ENCODE measurements at regions not wholly inside any gene's neighbourhood (a gene's known extent, or its start where the extent isn't known, plus 50 kb on each side); places are given as distances from the start of the nearest gene placed in this dataset.

GRCh38 chr15:37576952-37577351 lies 357.5 kb upstream of the TMCO5A start:
- TF ChIP-seq ESRRA (IDR thresholded peaks at IDR 0.05; ENCODE audit: borderline replicate concordance, low read length) (no peak), SMC3 (IDR thresholded peaks at IDR 0.05) (no peak), POLR2A (IDR thresholded peaks at IDR 0.05; ENCODE audit: low read length) (no peak), USF2 (IDR thresholded peaks at IDR 0.05) (no peak)

All from A549 (cell line).